HEK293 (cell line): ENCODE measurements at regions not wholly inside any gene's neighbourhood (a gene's known extent, or its start where the extent isn't known, plus 50 kb on each side); places are given as distances from the start of the nearest gene placed in this dataset.

Experiments used
- CTCF ChIA-PET: fragments of 350-600 bp; formaldehyde crosslinking; extraction: SDS; loops from one replicate; lab custom pipeline; 2021; ENCODE audit warnings: antibody characterized with exemption; lab: Yijun Ruan, JAX
- POLR2A ChIA-PET: fragments of 300-600 bp; formaldehyde crosslinking; extraction: SDS; loops from one replicate; lab custom pipeline; 2020; ENCODE audit warnings: antibody characterized with exemption, inconsistent platforms; lab: Yijun Ruan, JAX
- H3K27ac ChIP-seq: fragments of 200-500 bp; sonication (Bioruptor generic); 2 replicates; pipeline ENCODE4 v1.5.1; 2014; ENCODE audit warnings: low read depth, low read length, control low read depth, inconsistent platforms; ENCODE audit errors: extremely low read depth
- H3K36me3 ChIP-seq, 2 experiments: fragments of 200-500 bp in 1 of 2; sonication (Bioruptor generic) in 1 of 2; 1 replicate in 1 of 2; 2 replicates in 1 of 2; pipeline ENCODE4 v1.5.1; 2014 to 2017; ENCODE audit warnings: inconsistent platforms in 2 of 2, low read length in 2 of 2; ENCODE audit not compliant: control insufficient read depth in 2 of 2, insufficient read depth in 1 of 2
- H3K4me1 ChIP-seq: fragments of 200-500 bp; sonication (Bioruptor generic); 2 replicates; pipeline ENCODE4 v1.5.1; 2014; ENCODE audit warnings: mild to moderate bottlenecking, low read length, inconsistent platforms; ENCODE audit not compliant: control insufficient read depth, insufficient read depth
- H3K4me3 ChIP-seq: 2 replicates; pipeline ENCODE4 v1.5.1; 2011; ENCODE audit warnings: low read depth, mild to moderate bottlenecking, control low read depth, low read length, moderate library complexity
- H3K9me3 ChIP-seq: fragments of 200-500 bp; sonication (Bioruptor generic); 2 replicates; pipeline ENCODE4 v1.5.1; 2014; ENCODE audit warnings: low read depth, low read length, inconsistent platforms; ENCODE audit not compliant: control insufficient read depth, insufficient read depth
- BCL6B ChIP-seq: fragments of 450-650 bp; formaldehyde crosslinking; IDR thresholded peaks from 2 replicates; pipeline ENCODE4 v1.5.1; 2017; ENCODE audit warnings: missing biosample characterization, missing genetic modification characterization
- GLI2 ChIP-seq: fragments of 450-650 bp; formaldehyde crosslinking; IDR thresholded peaks from 2 replicates; pipeline ENCODE4; 2017; ENCODE audit warnings: missing biosample characterization, missing genetic modification characterization, low read depth, borderline replicate concordance
- PRDM1 ChIP-seq: fragments of 450-650 bp; formaldehyde crosslinking; IDR thresholded peaks from 2 replicates; pipeline ENCODE4; 2016; ENCODE audit warnings: missing biosample characterization, missing genetic modification characterization
- REPIN1 ChIP-seq: fragments of 450-650 bp; formaldehyde crosslinking; IDR thresholded peaks from 2 replicates; pipeline ENCODE4 v1.5.1; 2017; ENCODE audit warnings: missing biosample characterization, missing genetic modification characterization, low read depth
- SP2 ChIP-seq: fragments of 450-650 bp; formaldehyde crosslinking; IDR thresholded peaks from 2 replicates; pipeline ENCODE4 v1.5.1; 2016; ENCODE audit warnings: missing biosample characterization, missing genetic modification characterization
- SP7 ChIP-seq: fragments of 450-650 bp; formaldehyde crosslinking; IDR thresholded peaks from 2 replicates; pipeline ENCODE4 v1.5.1; 2016; ENCODE audit warnings: missing biosample characterization, missing genetic modification characterization
- TCF7L2 ChIP-seq: IDR thresholded peaks from 2 replicates; pipeline ENCODE4 v1.6.1; 2011; ENCODE audit warnings: low read depth, mild to moderate bottlenecking, inconsistent platforms, low read length, moderate library complexity, borderline replicate concordance
- ZFP37 ChIP-seq: fragments of 450-650 bp; formaldehyde crosslinking; IDR thresholded peaks from 2 replicates; pipeline ENCODE4 v1.5.1; 2016; ENCODE audit warnings: missing biosample characterization, missing genetic modification characterization
- ZFP41 ChIP-seq: fragments of 450-650 bp; formaldehyde crosslinking; IDR thresholded peaks from 2 replicates; pipeline ENCODE4 v1.5.1; 2016; ENCODE audit warnings: missing biosample characterization, missing genetic modification characterization, borderline replicate concordance
- ZNF10 ChIP-seq: fragments of 450-650 bp; formaldehyde crosslinking; IDR thresholded peaks from 2 replicates; pipeline ENCODE4 v1.5.1; 2017; ENCODE audit warnings: missing biosample characterization, missing genetic modification characterization
- ZNF114 ChIP-seq: fragments of 450-650 bp; formaldehyde crosslinking; IDR thresholded peaks from 2 replicates; pipeline ENCODE4 v1.5.0; 2017; ENCODE audit warnings: missing biosample characterization, missing genetic modification characterization
- ZNF138 ChIP-seq: fragments of 450-650 bp; formaldehyde crosslinking; IDR thresholded peaks from 2 replicates; pipeline ENCODE4 v1.5.1; 2016; ENCODE audit warnings: missing biosample characterization, missing genetic modification characterization, borderline replicate concordance
- ZNF23 ChIP-seq: fragments of 450-650 bp; formaldehyde crosslinking; IDR thresholded peaks from 2 replicates; pipeline ENCODE4 v1.5.1; 2016; ENCODE audit warnings: missing biosample characterization, missing genetic modification characterization, borderline replicate concordance
- ZNF302 ChIP-seq: fragments of 450-650 bp; formaldehyde crosslinking; IDR thresholded peaks from 2 replicates; pipeline ENCODE4 v1.5.1; 2016; ENCODE audit warnings: missing biosample characterization, missing genetic modification characterization, low read depth
- ZNF324 ChIP-seq: fragments of 450-650 bp; formaldehyde crosslinking; IDR thresholded peaks from 2 replicates; pipeline ENCODE4 v1.5.1; 2016; ENCODE audit warnings: missing biosample characterization, missing genetic modification characterization
- ZNF335 ChIP-seq: fragments of 450-650 bp; formaldehyde crosslinking; conservative IDR thresholded peaks from 2 replicates; pipeline ENCODE4 v1.5.1; 2016; ENCODE audit warnings: missing biosample characterization, missing genetic modification characterization
- ZNF366 ChIP-seq: fragments of 450-650 bp; formaldehyde crosslinking; conservative IDR thresholded peaks from 2 replicates; pipeline ENCODE4 v1.5.1; 2016; ENCODE audit warnings: missing biosample characterization, missing genetic modification characterization
- ZNF394 ChIP-seq: fragments of 450-650 bp; formaldehyde crosslinking; IDR thresholded peaks from 2 replicates; pipeline ENCODE4 v1.5.1; 2016; ENCODE audit warnings: missing biosample characterization, missing genetic modification characterization, mild to moderate bottlenecking, moderate library complexity, borderline replicate concordance
- ZNF488 ChIP-seq: fragments of 450-650 bp; formaldehyde crosslinking; IDR thresholded peaks from 2 replicates; pipeline ENCODE4 v1.5.1; 2016; ENCODE audit warnings: missing biosample characterization, missing genetic modification characterization
- ZNF514 ChIP-seq: fragments of 450-650 bp; formaldehyde crosslinking; IDR thresholded peaks from 2 replicates; pipeline ENCODE4 v1.5.1; 2016; ENCODE audit warnings: missing biosample characterization, missing genetic modification characterization
- ZNF623 ChIP-seq: fragments of 450-650 bp; formaldehyde crosslinking; IDR thresholded peaks from 2 replicates; pipeline ENCODE4 v1.5.1; 2016; ENCODE audit warnings: missing biosample characterization, missing genetic modification characterization
- ZNF777 ChIP-seq: fragments of 450-650 bp; formaldehyde crosslinking; IDR thresholded peaks from 2 replicates; pipeline ENCODE4 v1.5.1; 2017; ENCODE audit warnings: missing biosample characterization, missing genetic modification characterization, borderline replicate concordance
- ZNF785 ChIP-seq: fragments of 450-650 bp; formaldehyde crosslinking; IDR thresholded peaks from 2 replicates; pipeline ENCODE4 v1.5.1; 2016; ENCODE audit warnings: missing biosample characterization, missing genetic modification characterization
- ZNF791 ChIP-seq: fragments of 450-650 bp; formaldehyde crosslinking; IDR thresholded peaks from 2 replicates; pipeline ENCODE4 v1.5.1; 2016; ENCODE audit warnings: missing biosample characterization, missing genetic modification characterization
- ZSCAN5A ChIP-seq: fragments of 450-650 bp; formaldehyde crosslinking; IDR thresholded peaks from 2 replicates; pipeline ENCODE4 v1.5.1; 2016; ENCODE audit warnings: missing biosample characterization, missing genetic modification characterization
- TF ChIP-seq, protein P1 (sequence below): fragments of 450-650 bp; formaldehyde crosslinking; IDR thresholded peaks from 2 replicates; pipeline ENCODE4 v1.5.1; 2016; ENCODE audit warnings: missing biosample characterization, missing genetic modification characterization, borderline replicate concordance
- TF ChIP-seq, protein P2 (sequence below): fragments of 450-650 bp; formaldehyde crosslinking; optimal IDR thresholded peaks from 2 replicates; pipeline ENCODE3; 2016; ENCODE audit warnings: missing biosample characterization, mild to moderate bottlenecking, missing genetic modification characterization
- TF ChIP-seq, protein P3 (sequence below): fragments of 450-650 bp; IDR thresholded peaks from 2 replicates; pipeline ENCODE4 v1.5.1; 2018; ENCODE audit warnings: missing biosample characterization, mild to moderate bottlenecking, missing genetic modification characterization
- TF ChIP-seq, protein P4 (sequence below): fragments of 450-650 bp; formaldehyde crosslinking; IDR thresholded peaks from 2 replicates; pipeline ENCODE4 v1.5.1; 2016; ENCODE audit warnings: missing biosample characterization, missing genetic modification characterization

DNA sequence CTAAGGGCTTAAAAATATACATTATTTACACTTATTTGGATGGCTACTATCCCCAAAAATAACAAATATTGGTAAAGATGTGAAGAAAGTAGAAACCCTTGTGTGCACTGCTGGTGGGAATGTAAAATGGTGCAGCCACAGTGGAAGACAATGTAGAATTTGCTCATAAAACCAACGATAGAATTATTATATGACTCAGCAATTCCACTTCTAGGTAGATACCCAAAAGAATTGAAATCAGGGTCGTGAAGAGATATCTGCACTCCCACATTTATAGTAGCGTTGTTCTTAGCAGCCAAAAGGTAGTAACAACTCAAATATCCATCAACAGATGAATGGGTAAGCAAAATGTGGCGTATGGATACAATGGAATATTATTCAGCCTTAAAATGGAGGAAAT lies 181.6 kb upstream of the UBE3A start:
- Histone ChIP-seq H3K4me3 (no peak overlapping the region), H3K36me3 (no peaks in the 10 kb centered on the region), H3K27ac (no peak overlapping the region), H3K4me1 (no peaks in the 10 kb centered on the region), H3K9me3 (no peaks in the 10 kb centered on the region)
- ChIA-PET CTCF (no interaction called here), POLR2A (no interaction called here)
- TF ChIP-seq ZNF785 (no peak), ZFP37 (tag by site-specific recombination) (no peak), ZFP41 (tag by site-specific recombination) (no peak), ZNF366 (no peak), ZNF302 (no peak), ZNF777 (no peak), PRDM1 (tag by site-specific recombination) (no peak), ZNF514 (tag by site-specific recombination) (no peak), ZNF138 (no peak), ZNF114 (tag by site-specific recombination) (no peak), ZNF394 (no peak), ZNF335 (no peak)
- TF ChIP-seq, protein P1, sequence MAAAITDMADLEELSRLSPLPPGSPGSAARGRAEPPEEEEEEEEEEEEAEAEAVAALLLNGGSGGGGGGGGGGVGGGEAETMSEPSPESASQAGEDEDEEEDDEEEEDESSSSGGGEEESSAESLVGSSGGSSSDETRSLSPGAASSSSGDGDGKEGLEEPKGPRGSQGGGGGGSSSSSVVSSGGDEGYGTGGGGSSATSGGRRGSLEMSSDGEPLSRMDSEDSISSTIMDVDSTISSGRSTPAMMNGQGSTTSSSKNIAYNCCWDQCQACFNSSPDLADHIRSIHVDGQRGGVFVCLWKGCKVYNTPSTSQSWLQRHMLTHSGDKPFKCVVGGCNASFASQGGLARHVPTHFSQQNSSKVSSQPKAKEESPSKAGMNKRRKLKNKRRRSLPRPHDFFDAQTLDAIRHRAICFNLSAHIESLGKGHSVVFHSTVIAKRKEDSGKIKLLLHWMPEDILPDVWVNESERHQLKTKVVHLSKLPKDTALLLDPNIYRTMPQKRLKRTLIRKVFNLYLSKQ (tag by site-specific recombination): no peak
- TF ChIP-seq, protein P2, sequence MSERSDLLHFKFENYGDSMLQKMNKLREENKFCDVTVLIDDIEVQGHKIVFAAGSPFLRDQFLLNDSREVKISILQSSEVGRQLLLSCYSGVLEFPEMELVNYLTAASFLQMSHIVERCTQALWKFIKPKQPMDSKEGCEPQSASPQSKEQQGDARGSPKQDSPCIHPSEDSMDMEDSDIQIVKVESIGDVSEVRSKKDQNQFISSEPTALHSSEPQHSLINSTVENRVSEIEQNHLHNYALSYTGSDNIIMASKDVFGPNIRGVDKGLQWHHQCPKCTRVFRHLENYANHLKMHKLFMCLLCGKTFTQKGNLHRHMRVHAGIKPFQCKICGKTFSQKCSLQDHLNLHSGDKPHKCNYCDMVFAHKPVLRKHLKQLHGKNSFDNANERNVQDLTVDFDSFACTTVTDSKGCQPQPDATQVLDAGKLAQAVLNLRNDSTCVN: no peak

DNA sequence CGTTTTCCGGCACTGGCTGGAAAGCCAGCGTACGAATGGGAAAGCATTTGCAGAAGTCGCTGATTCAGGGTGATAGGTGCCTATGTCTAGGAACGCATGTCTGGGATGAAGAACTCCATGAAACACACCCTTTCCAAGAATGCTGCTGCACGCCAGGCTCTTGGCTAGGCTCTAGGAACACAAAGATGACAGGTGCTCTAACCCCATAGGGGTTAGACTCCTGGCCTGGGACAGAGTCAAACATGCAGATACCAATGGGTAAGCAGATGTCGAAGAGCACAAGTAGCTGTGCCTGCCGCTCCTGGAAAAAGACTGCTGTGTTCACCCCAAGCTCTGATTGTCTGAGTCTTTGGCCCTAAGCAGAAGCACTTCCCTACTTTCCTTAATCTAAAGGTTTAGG lies 180.9 kb upstream of the UBE3A start:
- Histone ChIP-seq H3K27ac (no peak overlapping the region), H3K36me3 (no peaks in the 10 kb centered on the region), H3K9me3 (no peaks in the 10 kb centered on the region), H3K4me1 (no peaks in the 10 kb centered on the region), H3K4me3 (no peak overlapping the region)
- ChIA-PET CTCF (no interaction called here), POLR2A (no interaction called here)
- no peak for TF ChIP-seq SP2 (tag by site-specific recombination)
- TF ChIP-seq ZNF23 (tag by site-specific recombination): no peak
- no peak for TF ChIP-seq ZNF623
- TF ChIP-seq, protein P3, sequence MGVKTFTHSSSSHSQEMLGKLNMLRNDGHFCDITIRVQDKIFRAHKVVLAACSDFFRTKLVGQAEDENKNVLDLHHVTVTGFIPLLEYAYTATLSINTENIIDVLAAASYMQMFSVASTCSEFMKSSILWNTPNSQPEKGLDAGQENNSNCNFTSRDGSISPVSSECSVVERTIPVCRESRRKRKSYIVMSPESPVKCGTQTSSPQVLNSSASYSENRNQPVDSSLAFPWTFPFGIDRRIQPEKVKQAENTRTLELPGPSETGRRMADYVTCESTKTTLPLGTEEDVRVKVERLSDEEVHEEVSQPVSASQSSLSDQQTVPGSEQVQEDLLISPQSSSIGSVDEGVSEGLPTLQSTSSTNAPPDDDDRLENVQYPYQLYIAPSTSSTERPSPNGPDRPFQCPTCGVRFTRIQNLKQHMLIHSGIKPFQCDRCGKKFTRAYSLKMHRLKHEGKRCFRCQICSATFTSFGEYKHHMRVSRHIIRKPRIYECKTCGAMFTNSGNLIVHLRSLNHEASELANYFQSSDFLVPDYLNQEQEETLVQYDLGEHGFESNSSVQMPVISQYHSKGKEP (tag by site-specific recombination): no peak
- no peak for TF ChIP-seq ZNF791 (tag by site-specific recombination)
- no peak for TF ChIP-seq REPIN1
- no peak for TF ChIP-seq SP7 (tag by site-specific recombination)
- TF ChIP-seq ZSCAN5A (tag by site-specific recombination): no peak
- TF ChIP-seq, protein P4, sequence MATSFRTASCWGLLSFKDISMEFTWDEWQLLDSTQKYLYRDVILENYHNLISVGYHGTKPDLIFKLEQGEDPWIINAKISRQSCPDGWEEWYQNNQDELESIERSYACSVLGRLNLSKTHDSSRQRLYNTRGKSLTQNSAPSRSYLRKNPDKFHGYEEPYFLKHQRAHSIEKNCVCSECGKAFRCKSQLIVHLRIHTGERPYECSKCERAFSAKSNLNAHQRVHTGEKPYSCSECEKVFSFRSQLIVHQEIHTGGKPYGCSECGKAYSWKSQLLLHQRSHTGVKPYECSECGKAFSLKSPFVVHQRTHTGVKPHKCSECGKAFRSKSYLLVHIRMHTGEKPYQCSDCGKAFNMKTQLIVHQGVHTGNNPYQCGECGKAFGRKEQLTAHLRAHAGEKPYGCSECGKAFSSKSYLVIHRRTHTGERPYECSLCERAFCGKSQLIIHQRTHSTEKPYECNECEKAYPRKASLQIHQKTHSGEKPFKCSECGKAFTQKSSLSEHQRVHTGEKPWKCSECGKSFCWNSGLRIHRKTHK (tag by site-specific recombination): no peak
- TF ChIP-seq BCL6B (tag by site-specific recombination): no peak
- TF ChIP-seq TCF7L2: no peak
- no peak for TF ChIP-seq ZNF10
- TF ChIP-seq ZNF324 (tag by site-specific recombination): no peak
- TF ChIP-seq GLI2 (tag by site-specific recombination): no peak
- no peak for TF ChIP-seq ZNF488 (tag by site-specific recombination)
